GM21717 (cell line): ENCODE measurements at regions not wholly inside any gene's neighbourhood (a gene's known extent, or its start where the extent isn't known, plus 50 kb on each side); places are given as distances from the start of the nearest gene placed in this dataset.
"Not testable (repeated sequence)": the region's sequence is repeated elsewhere in the genome, so short reads cannot be mapped to it uniquely, and the experiment has no call there.

ENCODE experiments used
- ATAC-seq: cut with Tn5 transposase; IDR thresholded peaks from one replicate; pipeline ENCODE4 v1.9.1; 2021; ENCODE audit warnings: mild to moderate bottlenecking, moderate library complexity; ENCODE audit not compliant: unreplicated experiment

DNA sequence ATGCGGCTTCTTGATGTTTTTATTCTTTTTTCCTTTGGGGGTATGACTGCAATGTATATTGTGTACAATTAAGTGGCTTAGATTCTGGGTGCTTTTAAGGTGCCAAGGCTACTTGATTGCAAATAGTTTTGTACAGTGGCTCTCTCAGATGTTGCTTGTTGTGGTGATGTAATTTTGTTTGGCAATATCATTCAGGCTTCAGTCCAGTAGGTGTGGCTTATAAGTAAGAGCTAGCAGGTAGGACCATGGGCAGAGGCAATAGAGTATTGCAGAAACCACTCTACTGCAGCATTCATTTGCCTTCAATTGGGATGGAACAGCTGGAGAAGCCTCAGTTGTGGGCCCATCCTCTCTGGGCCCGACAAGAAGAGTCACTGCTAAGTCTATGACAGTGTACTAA is 407.9 kb upstream of the MAN1A1 start:
- ATAC-seq: no peak

DNA sequence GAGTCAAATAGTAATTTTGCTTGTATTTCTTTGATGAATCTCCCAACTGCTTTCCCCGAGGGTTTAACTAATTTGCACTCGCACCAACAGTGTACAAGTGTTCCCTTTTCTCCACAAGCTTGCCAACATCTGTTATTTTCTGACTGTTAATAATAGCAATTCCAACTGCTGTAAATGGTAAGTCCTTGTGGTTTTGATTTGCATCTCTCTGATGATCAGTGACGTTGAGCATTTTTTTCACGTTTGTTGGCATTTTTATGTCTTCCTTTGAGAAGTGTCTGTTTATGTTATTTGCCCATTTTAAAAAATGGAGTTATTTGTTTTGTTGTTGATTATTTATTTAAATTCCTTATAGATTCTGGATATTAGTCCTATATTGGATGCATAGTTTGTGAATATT is 399.8 kb upstream of the MAN1A1 start:
- ATAC-seq: no peak

DNA sequence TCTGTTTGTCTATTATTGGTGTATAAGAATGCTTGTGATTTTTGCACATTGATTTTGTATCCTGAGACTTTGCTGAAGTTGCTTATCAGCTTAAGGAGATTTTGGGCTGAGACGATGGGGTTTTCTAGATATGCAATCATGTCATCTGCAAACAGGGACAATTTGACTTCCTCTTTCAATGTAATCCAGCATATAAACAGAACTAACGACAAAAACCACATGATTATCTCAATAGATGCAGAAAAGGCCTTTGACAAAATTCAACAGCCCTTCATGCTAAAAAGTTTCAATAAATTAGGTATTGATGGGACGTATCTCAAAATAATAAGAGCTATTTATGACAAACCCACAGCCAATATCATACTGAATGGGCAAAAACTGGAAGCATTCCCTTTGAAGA is 399.0 kb upstream of the MAN1A1 start:
- ATAC-seq: not testable (repeated sequence)

DNA sequence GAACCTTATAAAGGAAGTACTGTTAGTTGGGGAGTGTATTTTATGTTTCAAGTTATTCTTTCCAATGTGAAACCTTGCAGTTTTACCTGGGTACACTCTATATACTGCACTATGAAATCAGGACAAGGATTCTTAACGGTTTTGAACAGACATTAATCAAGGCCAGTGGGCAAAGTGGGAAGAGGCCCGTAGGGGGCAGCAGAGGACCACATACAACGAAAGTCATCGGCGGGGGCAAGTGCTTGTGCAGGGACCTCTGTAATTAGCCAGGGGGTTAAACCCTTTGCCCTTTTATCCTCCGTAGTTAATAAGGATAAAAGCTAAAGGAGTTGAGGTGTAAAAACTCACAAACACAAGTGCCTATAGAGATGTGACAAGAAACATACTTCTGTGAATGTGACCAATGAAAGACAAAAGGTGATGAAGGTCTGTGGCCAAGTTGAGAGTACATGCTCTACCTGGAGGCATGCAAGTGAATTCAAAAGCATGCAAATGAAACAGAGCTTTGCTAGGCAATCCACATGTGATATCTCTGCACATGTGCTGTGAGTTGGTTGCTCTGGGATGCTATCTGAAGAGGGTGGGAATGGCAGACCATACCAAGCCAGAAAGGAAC is 392.7 kb upstream of the MAN1A1 start:
- peak; percentile 95 for ATAC-seq

DNA sequence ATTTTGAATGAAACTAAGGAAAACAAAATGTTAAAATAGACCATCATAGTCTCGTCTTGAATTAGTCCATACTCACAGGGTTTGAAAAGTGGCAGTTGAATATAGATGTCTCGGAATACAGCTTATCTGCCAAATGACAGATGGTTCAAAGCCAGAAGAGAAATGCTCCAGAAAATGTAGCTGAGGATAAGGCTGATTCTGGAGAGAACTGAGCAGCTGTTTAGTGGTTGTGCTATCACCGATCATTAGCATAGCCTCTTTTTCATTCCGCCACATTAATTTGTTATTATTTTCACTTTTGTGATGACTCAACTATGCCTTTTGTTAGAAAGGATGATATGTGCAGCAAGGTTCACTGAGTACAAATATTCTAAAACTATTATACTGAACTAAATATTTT is 390.2 kb upstream of the MAN1A1 start:
- no peak for ATAC-seq

DNA sequence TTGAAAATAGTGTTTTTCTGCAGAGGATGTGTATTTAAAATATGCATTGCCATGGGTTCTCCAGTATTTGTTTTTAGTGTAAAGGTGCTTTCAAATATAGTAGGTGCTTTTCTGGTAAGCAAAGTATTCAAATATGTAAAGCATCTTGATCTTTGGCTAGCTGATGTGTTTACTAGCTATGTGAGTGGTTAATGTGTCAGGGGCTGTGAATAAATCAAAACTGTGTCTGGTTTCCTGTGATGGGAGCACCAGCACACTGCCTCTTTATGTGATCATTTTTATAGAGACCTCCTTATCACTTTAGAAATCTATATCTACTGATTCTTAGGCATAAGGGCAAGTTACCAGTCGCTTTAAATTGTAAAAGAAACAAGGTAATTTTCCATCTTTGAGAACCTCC is 388.9 kb upstream of the MAN1A1 start:
- no peak for ATAC-seq

DNA sequence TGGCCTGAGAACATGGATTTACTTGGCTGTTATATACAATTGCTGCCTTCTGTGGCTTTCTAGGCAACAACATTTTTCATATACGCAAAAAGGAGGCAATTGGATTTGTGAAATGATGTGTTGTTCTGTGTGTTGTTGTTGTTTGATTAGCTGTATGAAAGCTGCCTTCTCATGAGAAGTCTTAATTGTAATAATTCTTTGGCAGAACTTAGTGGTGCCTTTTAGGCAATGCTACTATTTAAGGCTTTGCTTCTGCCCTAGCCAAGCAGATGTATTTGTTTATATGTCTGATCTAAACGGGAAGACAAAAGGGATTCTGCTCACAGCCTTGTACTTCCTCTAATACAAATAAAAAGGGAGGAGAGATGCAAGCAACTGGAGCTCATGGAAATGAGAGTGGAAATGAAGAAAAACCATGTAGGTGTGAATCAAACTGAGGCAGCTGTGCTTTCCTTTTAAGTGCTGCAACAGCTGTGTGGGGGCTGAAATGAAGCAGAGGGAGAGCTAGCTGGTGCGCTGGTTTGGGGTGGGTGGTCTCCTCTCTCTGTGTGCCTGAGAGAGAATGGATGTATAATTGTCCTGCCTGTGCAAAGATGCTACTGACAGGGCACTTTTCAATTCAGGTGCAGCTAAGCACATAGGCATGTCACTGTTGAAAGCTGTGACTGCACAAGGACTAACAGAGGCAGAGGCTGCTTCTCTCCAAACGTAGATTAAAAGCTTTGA is 386.9 kb upstream of the MAN1A1 start:
- no peak for ATAC-seq

DNA sequence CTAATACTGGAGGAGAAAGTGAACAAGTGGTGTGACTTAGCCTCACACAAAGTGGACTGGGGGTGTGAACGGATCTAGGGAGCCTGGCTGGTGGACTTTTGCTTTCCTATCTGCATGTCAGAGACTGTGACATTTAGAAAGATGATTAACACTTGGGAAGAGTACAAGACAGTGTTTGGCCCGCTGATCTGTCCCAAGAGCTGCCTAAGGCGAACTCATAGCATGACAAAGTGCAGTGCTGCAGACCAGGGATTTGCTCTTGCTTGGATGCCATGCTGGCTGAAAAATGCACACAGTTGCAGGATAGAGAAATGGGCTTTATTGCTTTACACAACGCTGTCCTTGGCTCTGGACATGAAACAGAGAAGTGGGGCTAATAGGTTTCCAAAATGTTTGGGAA is 386.0 kb upstream of the MAN1A1 start:
- no peak for ATAC-seq

DNA sequence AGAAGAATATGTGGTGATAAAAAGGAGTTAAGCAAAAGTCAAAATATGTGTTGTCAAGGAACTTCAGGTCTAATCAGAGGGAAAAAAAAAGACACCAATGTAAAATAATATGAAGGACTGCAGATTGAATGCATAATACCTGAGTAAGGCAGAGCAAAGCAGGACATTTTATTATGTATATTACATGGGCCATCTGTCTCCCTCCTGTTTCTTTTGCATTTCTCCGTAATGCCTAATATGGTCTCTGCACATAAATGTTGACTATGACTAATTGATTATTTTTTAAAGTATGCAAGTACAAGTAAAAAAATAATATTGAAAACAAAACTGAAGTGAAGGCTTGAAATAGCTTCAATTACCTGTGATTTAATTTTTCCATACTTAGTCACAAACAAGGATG is 384.7 kb upstream of the MAN1A1 start:
- ATAC-seq: no peak

DNA sequence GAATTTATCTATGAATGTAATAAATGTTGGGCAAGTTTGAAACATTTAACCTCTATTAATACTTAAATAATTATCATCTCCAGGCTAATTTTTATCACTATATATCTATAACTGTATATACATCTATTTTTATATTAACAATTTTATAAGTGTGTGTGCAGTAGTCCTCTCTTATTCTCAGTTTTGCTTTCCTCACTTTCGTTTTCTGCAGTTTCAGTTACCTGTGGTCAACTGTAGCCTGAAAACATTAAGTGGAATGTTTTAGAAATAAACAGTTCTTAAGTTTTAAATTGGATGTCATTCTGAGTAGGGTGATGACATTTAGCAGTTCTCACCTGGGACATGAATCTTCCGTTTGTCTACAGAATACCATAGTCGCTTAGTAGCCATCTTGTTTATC is 379.4 kb upstream of the MAN1A1 start:
- ATAC-seq: peak; percentile 77

DNA sequence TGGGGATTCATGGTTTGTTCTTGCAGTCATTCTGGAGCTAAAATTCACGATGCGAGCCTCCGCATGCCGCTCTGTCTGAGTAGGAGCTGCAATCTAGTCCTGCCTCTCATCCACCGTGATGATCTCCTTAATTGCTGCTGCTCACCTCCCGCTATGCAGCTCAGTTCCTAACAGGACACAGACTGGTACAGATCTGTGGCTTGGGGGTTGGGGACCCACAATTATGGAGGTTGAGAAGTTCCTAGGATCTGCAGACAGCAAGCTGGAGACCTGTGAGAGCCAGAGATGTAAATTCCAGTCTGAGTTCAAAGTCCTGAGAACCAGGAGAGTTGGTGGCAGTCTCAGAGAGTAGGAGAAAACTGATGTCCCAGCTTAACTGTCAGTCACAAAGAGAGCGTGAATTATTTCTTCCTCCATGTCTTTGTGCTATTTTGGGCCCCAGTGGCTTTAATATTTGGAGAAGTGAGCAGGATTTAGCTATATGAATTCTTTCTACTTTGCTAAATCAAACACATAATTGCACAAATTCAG is 378.7 kb upstream of the MAN1A1 start:
- no peak for ATAC-seq

DNA sequence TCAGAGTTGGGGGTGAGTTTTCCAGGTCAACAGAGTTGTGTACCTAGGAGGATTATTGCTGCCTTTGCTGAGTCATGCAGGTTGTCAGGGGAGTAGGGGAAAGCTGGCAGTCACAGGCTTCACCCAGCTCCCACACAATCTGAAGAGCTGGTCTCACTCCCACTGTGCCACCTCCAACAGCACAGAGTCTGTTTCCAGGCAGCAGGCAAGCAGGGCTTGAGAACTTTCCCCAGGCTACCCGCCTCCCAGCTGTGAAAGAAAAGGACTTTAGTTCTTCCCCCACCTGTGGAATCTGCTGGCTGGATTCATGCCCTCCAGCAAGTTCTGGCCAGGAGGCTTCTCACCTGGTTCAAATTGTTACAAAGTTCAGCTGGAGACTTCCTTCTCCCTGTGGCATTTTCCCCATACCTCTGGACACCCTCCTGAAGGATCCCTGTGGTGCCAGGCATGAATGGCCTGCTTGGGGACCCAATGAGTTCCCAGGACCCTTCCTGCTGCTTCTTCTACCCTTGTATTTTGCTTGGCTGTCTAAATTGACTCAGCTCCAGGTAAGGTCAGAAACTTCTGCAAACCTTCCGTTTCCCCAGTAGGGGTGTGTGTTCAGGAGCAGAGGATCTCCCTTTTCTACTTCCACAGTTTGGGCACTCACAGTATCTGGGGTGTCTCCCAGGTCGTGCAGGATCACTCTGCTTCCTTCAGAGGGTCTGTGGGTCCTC is 378.1 kb upstream of the MAN1A1 start:
- ATAC-seq: no peak

DNA sequence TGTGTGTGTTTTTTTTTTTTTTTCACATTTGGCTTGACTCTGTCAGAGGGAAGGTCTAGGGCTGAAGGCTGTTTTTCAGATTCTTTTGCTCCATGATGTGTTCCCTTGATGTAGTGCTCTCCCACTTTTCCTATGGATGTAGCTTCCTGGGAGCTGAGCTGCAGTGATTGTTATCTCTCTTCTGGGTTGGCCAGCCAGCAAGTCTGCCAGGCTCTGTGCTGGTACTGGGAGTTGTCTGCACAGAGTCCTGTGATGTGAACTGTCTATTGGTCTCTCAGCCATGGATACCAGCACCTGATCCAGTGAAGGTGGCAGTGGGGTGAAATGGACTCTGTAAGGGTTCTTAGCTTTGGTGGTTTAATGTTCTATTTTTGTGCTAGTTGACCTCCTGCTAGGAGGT is 377.4 kb upstream of the MAN1A1 start:
- ATAC-seq: not testable (repeated sequence)

DNA sequence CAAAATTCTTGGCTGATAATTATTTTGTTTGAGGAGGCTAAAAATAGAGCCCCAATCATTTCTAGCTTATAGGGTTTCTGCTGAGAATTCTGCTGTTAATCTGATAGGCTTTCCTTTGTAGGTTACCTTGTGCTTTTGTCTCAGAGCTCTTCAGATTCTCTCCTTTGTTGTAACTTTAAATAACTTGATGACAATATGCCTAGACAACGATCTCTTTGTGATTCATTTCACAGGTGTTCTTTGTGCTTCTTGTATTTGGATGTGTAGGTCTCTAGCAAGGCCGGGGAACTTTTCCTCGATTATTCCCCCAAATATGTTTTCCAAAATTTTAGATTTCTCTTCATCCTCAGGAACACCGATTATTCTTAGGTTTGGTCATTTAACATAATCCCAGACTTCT is 376.5 kb upstream of the MAN1A1 start:
- no peak for ATAC-seq

DNA sequence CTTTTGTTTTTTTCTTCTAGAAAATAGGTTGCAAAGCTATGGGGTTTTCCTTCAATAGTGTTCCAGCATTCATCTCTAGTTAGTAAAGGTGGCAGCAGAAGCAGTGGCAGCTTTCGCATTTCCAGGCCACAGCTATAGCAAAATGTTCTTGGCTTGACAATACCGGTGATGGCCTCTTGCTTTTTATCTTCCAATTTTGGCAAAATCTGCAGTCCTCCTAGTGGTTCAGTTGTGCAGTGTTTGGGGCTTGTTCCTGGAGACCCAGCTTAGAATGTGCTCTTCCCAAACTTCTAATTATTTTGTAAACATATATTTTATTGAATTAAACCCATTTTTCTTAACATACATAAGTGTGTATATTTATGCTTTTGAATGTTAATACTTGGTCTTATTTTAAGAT is 370.6 kb upstream of the MAN1A1 start:
- no peak for ATAC-seq

DNA sequence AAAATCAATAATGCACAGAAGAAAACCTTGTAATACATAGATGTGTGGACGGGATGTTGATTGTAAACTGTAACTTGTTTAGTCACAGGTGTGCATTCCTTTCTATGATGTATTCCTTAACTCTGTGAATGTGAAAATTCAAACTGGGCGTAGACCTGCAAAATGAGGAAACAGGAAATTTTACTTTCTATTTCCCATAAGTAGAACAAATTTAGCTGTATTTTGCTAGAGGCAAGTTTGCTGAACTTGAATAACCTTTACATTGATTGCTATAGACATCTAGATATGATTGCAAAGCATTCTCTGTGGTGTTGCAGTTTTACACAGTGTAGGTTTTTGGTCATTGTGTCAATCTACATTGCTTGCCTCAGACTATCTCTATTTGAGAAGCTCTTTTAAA is 368.4 kb upstream of the MAN1A1 start:
- no peak for ATAC-seq

DNA sequence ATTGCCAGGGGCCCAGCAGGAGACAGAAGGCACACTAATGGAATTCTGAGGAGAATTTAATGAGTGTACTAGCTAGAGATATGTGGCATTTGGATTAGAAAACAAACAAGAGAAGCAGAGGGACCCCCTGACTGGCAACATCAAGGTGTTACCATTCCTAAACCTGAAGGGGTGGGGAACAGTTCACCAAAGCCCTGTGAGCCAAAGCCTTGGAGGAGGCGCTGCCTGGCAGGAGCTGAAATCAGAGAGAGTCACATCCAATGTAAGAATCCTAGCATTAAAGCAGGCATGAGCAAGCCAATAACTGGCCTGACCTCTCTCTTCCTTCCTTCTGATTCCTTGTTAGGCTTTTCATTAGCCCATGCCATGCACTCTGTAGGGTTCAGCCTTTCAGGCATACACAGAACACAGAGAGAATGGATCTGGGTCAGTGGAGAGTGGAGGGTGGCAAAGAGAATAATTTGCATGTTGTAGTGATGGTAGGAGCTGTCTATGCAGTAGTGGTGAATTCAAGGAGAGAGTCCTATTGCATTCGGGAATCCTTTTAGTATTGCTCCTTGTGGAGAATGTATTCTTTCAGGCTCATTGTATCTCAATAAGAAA is 367.2 kb upstream of the MAN1A1 start:
- no peak for ATAC-seq

DNA sequence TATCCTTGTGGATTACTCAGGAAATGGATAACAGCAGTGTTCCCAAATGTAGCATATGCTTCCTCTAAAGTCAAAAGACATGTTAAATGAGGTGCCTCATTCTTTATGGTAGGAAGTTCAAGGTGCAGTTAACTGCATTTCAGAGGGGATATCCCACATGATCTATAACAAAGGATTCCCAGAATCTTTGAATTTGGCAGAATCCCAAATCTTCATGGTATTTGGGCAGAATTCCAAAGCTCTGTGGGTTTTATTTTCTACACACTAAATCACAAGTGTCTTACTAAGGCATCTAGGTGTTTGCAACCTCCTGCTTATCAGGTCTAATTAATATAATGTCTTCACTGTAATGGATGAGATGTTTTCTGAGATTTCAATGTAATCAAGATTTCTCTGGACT is 364.3 kb upstream of the MAN1A1 start:
- no peak for ATAC-seq

DNA sequence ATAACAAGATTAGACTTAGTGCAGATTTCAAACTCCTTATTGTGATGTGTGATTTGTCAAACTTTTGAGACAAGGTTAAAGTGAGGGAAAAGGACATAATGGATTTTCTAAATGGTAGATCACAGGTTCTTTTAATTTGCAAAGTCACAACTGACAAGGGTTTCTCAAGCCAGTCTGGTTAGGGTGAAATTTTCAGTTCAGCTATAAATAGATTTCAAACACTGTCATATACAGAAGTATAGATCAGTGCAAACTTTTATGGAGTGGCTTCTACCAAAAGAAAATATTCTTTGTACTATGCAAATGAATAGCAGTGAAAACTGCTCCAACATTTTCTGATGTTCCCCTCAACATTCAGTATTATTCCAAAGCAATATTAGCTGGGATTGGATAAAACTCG is 337.1 kb upstream of the MAN1A1 start:
- no peak for ATAC-seq

DNA sequence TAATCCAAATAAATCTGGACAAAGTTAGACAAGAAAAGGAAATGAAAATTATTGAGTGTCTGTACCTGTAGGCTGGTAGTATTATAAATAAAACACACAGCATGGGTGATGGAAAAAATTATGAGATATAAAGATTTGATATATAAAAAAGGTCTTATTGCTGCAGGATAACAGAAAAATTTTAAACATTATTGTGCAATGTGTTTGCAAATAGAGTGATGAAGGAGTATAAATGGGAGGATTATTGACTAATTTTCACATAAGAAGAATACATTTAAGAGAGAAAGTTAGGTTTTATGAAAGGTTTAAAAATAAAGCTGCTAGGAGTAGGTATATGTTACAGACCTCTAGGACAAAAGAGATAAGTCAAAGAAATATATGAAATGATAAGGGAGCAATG is 336.7 kb upstream of the MAN1A1 start:
- ATAC-seq: no peak

DNA sequence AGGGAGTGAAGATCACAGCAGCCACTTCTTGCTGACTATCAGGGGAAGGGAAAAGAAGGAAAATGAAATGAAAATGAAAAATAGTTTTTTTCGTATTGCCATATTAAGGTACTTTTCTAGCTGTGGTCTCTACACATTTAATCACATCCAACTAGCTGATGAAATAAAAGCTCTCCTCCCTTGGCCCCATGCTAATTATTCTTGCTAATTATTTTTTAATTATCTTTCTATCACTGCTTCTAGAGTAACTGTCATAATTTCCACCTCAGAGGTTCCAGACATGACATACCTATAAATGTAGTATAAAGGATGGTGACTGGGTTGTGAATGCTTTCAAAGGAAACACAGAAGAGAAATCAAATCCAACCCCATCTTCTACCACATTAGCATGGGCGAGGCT is 334.1 kb upstream of the MAN1A1 start:
- ATAC-seq: no peak

DNA sequence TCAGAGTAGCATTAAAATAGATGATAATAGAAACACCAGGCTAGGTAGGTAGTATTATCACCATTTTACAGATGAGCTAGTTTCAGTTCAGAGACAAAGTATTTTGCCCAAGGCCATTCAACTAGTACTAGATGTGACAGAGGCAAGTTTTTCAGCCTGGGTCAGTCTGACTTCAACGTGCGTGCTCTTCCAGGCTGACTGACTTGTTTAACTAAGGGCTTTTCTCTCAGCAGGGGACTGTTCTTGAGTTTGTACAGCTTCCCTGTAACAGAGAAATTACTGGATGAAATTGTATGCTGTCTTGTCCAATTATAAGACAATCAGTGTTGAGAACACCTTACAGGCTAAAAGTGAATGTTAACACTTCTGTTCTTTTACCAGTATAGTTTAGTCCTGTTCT is 333.5 kb upstream of the MAN1A1 start:
- ATAC-seq: no peak
